GM23338 (cell line): ENCODE measurements at regions not wholly inside any gene's neighbourhood (a gene's known extent, or its start where the extent isn't known, plus 50 kb on each side); places are given as distances from the start of the nearest gene placed in this dataset.
A peak's percentile ranks its signal among the peaks of the same experiment; 100 is the strongest.

Experiments used
- CREB1 ChIP-seq: fragments of 250-450 bp; sonication (Bioruptor Pico); IDR thresholded peaks from 2 replicates; pipeline ENCODE4 v1.5.0; 2020; ENCODE audit warnings: low read depth, mild to moderate bottlenecking, moderate library complexity
- CTCF ChIP-seq, 2 experiments: fragments of 200-600 bp in 1 of 2; sonication (generic) in 1 of 2; conservative IDR thresholded peaks; 2 replicates each; pipeline versions ENCODE4 v1.5.1 to v1.6.1; 2016 to 2017; ENCODE audit warnings: antibody characterized with exemption in 2 of 2, low read depth in 2 of 2, mild to moderate bottlenecking in 2 of 2, moderate library complexity in 1 of 2
- ETS1 ChIP-seq: IDR thresholded peaks from 2 replicates; pipeline ENCODE4 v1.6.1; 2016; ENCODE audit warnings: antibody characterized with exemption
- EZH2 ChIP-seq: fragments of 200-600 bp; sonication (generic); IDR thresholded peaks from one replicate; pipeline ENCODE4 v1.8.0; 2017; ENCODE audit warnings: antibody characterized with exemption, mild to moderate bottlenecking, low read depth; ENCODE audit not compliant: unreplicated experiment
- EZH2phosphoT487 ChIP-seq: fragments of 200-600 bp; sonication (generic); IDR thresholded peaks from one replicate; pipeline ENCODE4 v1.8.1; 2018; ENCODE audit warnings: antibody characterized with exemption; ENCODE audit not compliant: unreplicated experiment
- JUNB ChIP-seq: IDR thresholded peaks from one replicate; pipeline ENCODE4 v1.6.1; 2016; ENCODE audit warnings: antibody characterized with exemption; ENCODE audit not compliant: unreplicated experiment
- NANOG ChIP-seq: IDR thresholded peaks from 2 replicates; pipeline ENCODE4 v1.6.1; 2016; ENCODE audit warnings: antibody characterized with exemption, borderline replicate concordance
- POLR2AphosphoS5 ChIP-seq: IDR thresholded peaks from 2 replicates; pipeline ENCODE4 v1.6.1; 2016; ENCODE audit warnings: antibody characterized with exemption, low read depth
- REST ChIP-seq: IDR thresholded peaks from one replicate; pipeline ENCODE4 v1.6.1; 2018; ENCODE audit warnings: antibody characterized with exemption; ENCODE audit not compliant: unreplicated experiment
- STAT1 ChIP-seq: IDR thresholded peaks from one replicate; pipeline ENCODE4 v1.6.1; 2016; ENCODE audit warnings: antibody characterized with exemption; ENCODE audit not compliant: unreplicated experiment
- ZNF331 ChIP-seq: fragments of 250-450 bp; sonication (Bioruptor Pico); IDR thresholded peaks from 2 replicates; pipeline ENCODE4 v1.5.0; 2020; ENCODE audit warnings: low read depth, mild to moderate bottlenecking, moderate library complexity

GRCh38 chr2:37873229-37873628 lies 51.9 kb upstream of the RMDN2 start:
- TF ChIP-seq CTCF (conservative IDR thresholded peaks at IDR 0.05; ENCODE audit: low read depth in 2 of 2) (peak; percentile 18 to 35; a peak in 1 of 4 replicates), POLR2AphosphoS5 (no peak), EZH2phosphoT487 (no peak), EZH2 (no peak), REST (no peak), CREB1 (CRISPR knock-in tag) (no peak), JUNB (no peak), STAT1 (no peak), ZNF331 (CRISPR knock-in tag) (no peak), ETS1 (no peak), NANOG (no peak)
